Neural cell (in vitro differentiated cells): ENCODE measurements at regions not wholly inside any gene's neighbourhood (a gene's known extent, or its start where the extent isn't known, plus 50 kb on each side); places are given as distances from the start of the nearest gene placed in this dataset.

Experiments used
- POLR2AphosphoS5 ChIP-seq: IDR thresholded peaks from 2 replicates; pipeline ENCODE4 v1.6.1; 2012
- TAF1 ChIP-seq: IDR thresholded peaks from 2 replicates; pipeline ENCODE4 v1.6.1; 2012; ENCODE audit warnings: low read depth
- TF ChIP-seq, protein P1 (sequence below): fragments of 450-650 bp; IDR thresholded peaks from 2 replicates; pipeline ENCODE4 v1.5.1; 2014; ENCODE audit warnings: antibody characterized with exemption, mild to moderate bottlenecking, moderate library complexity; ENCODE audit not compliant: poor library complexity, severe bottlenecking

GRCh38 chr10:44177610-44178009 is 207.3 kb downstream of the CXCL12 start:
- TF ChIP-seq, protein P1, sequence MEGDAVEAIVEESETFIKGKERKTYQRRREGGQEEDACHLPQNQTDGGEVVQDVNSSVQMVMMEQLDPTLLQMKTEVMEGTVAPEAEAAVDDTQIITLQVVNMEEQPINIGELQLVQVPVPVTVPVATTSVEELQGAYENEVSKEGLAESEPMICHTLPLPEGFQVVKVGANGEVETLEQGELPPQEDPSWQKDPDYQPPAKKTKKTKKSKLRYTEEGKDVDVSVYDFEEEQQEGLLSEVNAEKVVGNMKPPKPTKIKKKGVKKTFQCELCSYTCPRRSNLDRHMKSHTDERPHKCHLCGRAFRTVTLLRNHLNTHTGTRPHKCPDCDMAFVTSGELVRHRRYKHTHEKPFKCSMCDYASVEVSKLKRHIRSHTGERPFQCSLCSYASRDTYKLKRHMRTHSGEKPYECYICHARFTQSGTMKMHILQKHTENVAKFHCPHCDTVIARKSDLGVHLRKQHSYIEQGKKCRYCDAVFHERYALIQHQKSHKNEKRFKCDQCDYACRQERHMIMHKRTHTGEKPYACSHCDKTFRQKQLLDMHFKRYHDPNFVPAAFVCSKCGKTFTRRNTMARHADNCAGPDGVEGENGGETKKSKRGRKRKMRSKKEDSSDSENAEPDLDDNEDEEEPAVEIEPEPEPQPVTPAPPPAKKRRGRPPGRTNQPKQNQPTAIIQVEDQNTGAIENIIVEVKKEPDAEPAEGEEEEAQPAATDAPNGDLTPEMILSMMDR: no peak
- TF ChIP-seq TAF1: no peak
- no peak for TF ChIP-seq POLR2AphosphoS5
